Body of pancreas (tissue), 4 donors: ENCODE measurements at regions not wholly inside any gene's neighbourhood (a gene's known extent, or its start where the extent isn't known, plus 50 kb on each side); places are given as distances from the start of the nearest gene placed in this dataset.

Source experiments
- POLR2A ChIP-seq, 3 donors: fragments of 450-650 bp; IDR thresholded peaks; one replicate each; pipeline ENCODE4 v1.6.1; 2016; ENCODE audit warnings: antibody characterized with exemption in 3 of 3, mild to moderate bottlenecking in 2 of 3
- TF ChIP-seq, protein P1 (sequence below), 7 experiments: fragments of 450-650 bp in 4 of 7; fragments of 200-600 bp in 3 of 7; sonication (generic) in 3 of 7; IDR thresholded peaks; one replicate each; pipeline ENCODE4 v1.5.1; 2016 to 2019; ENCODE audit warnings: antibody characterized with exemption in 7 of 7

DNA sequence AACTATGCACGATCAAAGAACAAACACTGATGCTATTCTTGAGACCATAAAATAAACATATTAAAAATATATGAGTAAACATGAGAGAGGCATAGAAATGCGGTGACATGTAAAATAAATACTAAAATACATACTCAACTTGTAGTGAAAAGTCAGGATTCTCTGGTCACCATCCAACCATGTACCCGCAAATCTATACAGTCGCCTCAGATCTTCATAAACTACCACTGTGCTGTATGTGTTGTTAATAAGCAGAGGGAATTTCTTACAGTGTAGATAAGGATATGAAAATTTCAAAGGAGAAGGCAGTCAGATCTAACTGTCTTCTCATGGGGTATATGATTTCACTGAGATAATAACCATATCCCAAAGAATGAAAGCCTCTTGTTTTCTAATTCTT, 67.8 kb upstream of the FAM47B start:
- TF ChIP-seq, protein P1, sequence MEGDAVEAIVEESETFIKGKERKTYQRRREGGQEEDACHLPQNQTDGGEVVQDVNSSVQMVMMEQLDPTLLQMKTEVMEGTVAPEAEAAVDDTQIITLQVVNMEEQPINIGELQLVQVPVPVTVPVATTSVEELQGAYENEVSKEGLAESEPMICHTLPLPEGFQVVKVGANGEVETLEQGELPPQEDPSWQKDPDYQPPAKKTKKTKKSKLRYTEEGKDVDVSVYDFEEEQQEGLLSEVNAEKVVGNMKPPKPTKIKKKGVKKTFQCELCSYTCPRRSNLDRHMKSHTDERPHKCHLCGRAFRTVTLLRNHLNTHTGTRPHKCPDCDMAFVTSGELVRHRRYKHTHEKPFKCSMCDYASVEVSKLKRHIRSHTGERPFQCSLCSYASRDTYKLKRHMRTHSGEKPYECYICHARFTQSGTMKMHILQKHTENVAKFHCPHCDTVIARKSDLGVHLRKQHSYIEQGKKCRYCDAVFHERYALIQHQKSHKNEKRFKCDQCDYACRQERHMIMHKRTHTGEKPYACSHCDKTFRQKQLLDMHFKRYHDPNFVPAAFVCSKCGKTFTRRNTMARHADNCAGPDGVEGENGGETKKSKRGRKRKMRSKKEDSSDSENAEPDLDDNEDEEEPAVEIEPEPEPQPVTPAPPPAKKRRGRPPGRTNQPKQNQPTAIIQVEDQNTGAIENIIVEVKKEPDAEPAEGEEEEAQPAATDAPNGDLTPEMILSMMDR (IDR thresholded peaks at IDR 0.05), result no peak
- TF ChIP-seq POLR2A (IDR thresholded peaks at IDR 0.05), result no peak
